Psoas muscle (tissue), 7 donors: ENCODE measurements at regions not wholly inside any gene's neighbourhood (a gene's known extent, or its start where the extent isn't known, plus 50 kb on each side); places are given as distances from the start of the nearest gene placed in this dataset.

Experiments used
- ATAC-seq, 4 donors: fragments of 200-7000 bp; cut with Tn5 transposase; one replicate each; pipeline ENCODE4 v1.9.1; 2020; ENCODE audit warnings: moderate library complexity in 3 of 4, mild to moderate bottlenecking in 2 of 4
- DNase-seq, 2 donors: peaks; one replicate each; pipeline ENCODE4 v3.0.0-alpha.2; 2020
- H3K27ac ChIP-seq: fragments of 200-600 bp; one replicate; pipeline ENCODE4 v1.8.0; 2022
- H3K27me3 ChIP-seq, 3 donors: fragments of 200-600 bp in 1 of 3; one replicate each; pipeline versions ENCODE4 v1.6.1 to v1.8.0; 2013 to 2022; ENCODE audit warnings: low read length in 2 of 3, mild to moderate bottlenecking in 2 of 3, moderate library complexity in 1 of 3; ENCODE audit not compliant: insufficient read depth in 3 of 3
- H3K36me3 ChIP-seq, 2 donors: fragments of 200-600 bp in 1 of 2; one replicate each; pipeline versions ENCODE4 v1.6.1 to v1.8.0; 2013 to 2022; ENCODE audit warnings: low read depth in 1 of 2, mild to moderate bottlenecking in 1 of 2, moderate library complexity in 1 of 2; ENCODE audit not compliant: insufficient read depth in 1 of 2
- H3K4me1 ChIP-seq: fragments of 200-600 bp; one replicate; pipeline ENCODE4 v1.8.0; 2022
- H3K4me3 ChIP-seq: fragments of 200-600 bp; one replicate; pipeline ENCODE4 v1.8.0; 2022; ENCODE audit warnings: mild to moderate bottlenecking
- H3K9me3 ChIP-seq: fragments of 200-600 bp; one replicate; pipeline ENCODE4 v1.8.0; 2022
- CTCF ChIP-seq: fragments of 200-600 bp; IDR thresholded peaks from one replicate; pipeline ENCODE4 v1.8.0; 2022; ENCODE audit warnings: antibody characterized with exemption
- WGBS, 3 donors: extraction: QIAGEN DNeasy Blood & Tissue Kit; methylation state at CpG; one replicate each; pipeline versions ENCODE4 v1.1.6 to v1.1.7; 2013; 5-methylcytosine and 5-hydroxymethylcytosine counted together
- intact Hi-C, 2 donors: fragments of 100-400 bp; cut with DNase I; formaldehyde crosslinking; loops; one replicate each; pipeline versions ENCODE4 v1.11.0 to v1.14.2; 2022
- donor health status: healthy with polysubstance abuse.
- donor health status: DM: no; HTN: no; CAD: no; lungs with moderate emphysema.
- donor health status: Bipolar disorder and iron deficiency.
- donor health status: healthy.
- donor health status: DM: yes; HTN: yes; CAD: no.
- donor health status: DM: no; HTN: no; CAD: no.
- donor health status: DM: yes; HTN: yes; CAD: no.

- no peaks in the 10 kb centered on the region for H3K36me3 ChIP-seq
- no peak overlapping the region for H3K4me3 ChIP-seq
- intact Hi-C loops, result loop anchor here in 1 of 2 donors (10.0 kb wide), 1 partner anchor 56 kb away; no protein-coding TSS in a partner anchor
- no peaks in the 10 kb centered on the region for H3K27me3 ChIP-seq
- no peak for TF ChIP-seq CTCF
- H3K9me3 ChIP-seq, result no peaks in the 10 kb centered on the region
- WGBS, 3 donors, result 8 to 22% (median 16%) methylated on average over 8 of the region's 8 CpGs
- peak; percentile 52 to 75 (median 58) for ATAC-seq
- DNase-seq, result peak; percentile 31 to 54
- peaks cover 9% of the 10 kb centered on the region for H3K4me1 ChIP-seq
- no peak overlapping the region for H3K27ac ChIP-seq
Measured at GRCh38 chr2:160920791-160921303, 239.4 kb upstream of the TANK start.

GRCh38 chr2:160921386-160921964 is 238.8 kb upstream of the TANK start:
- DNase-seq (peak in 1 of 2 donors; percentile 12), ATAC-seq (no peak)
- no peak for TF ChIP-seq CTCF
- Histone ChIP-seq H3K27ac (no peak overlapping the region), H3K36me3 (no peaks in the 10 kb centered on the region), H3K27me3 (no peaks in the 10 kb centered on the region), H3K4me1 (peaks cover 9% of the 10 kb centered on the region), H3K4me3 (no peak overlapping the region), H3K9me3 (no peaks in the 10 kb centered on the region)
- WGBS, 3 donors, result 54 to 62% (median 56%) methylated on average over 4 of the region's 4 CpGs
- intact Hi-C loops, result loop anchor here in 1 of 2 donors (10.0 kb wide), 1 partner anchor 57 kb away; no protein-coding TSS in a partner anchor

- H3K27me3 ChIP-seq, result no peaks in the 10 kb centered on the region
- intact Hi-C loops, result loop anchor here in 1 of 2 donors (10.0 kb wide), 1 partner anchor 60 kb away; no protein-coding TSS in a partner anchor
- H3K4me3 ChIP-seq, result no peak overlapping the region
Measured at GRCh38 chr2:160924936-160925353, 235.3 kb upstream of the TANK start.

GRCh38 chr2:160925956-160926355 is 234.3 kb upstream of the TANK start:
- DNase-seq (no peak), ATAC-seq (no peak)
- intact Hi-C loops, result loop anchor here in 1 of 2 donors (10.0 kb wide), 1 partner anchor 61 kb away; no protein-coding TSS in a partner anchor
- WGBS, 3 donors, result 21 to 46% (median 35%) methylated on average over 1 of the region's 1 CpG
- Histone ChIP-seq H3K9me3 (no peaks in the 10 kb centered on the region), H3K27me3 (no peaks in the 10 kb centered on the region), H3K4me3 (no peak overlapping the region), H3K4me1 (peaks cover 2% of the 10 kb centered on the region), H3K36me3 (no peaks in the 10 kb centered on the region), H3K27ac (no peak overlapping the region)
- TF ChIP-seq CTCF, result no peak

More at GRCh38 chr2:160924936-160925353, 235.3 kb upstream of the TANK start:
- Histone ChIP-seq H3K36me3 (no peaks in the 10 kb centered on the region), H3K27ac (no peak overlapping the region), H3K9me3 (no peaks in the 10 kb centered on the region), H3K4me1 (peaks cover 9% of the 10 kb centered on the region)
- ATAC-seq, result no peak
- TF ChIP-seq CTCF, result no peak
- no peak for DNase-seq
- 78 to 97% (median 80%) methylated on average over 1 of the region's 1 CpG for WGBS, 3 donors
